A673 (cell line): ENCODE measurements at regions not wholly inside any gene's neighbourhood (a gene's known extent, or its start where the extent isn't known, plus 50 kb on each side); places are given as distances from the start of the nearest gene placed in this dataset.

Source experiments
- BruUV-seq: library from RNA; stranded (reverse); fragments of 400-500 nt; replicated peaks from 2 replicates; lab custom pipeline; 2021; lab: Mats Ljungman, UMichigan
- CTCF ChIA-PET: fragments of 300-600 bp; sonication (Branson Sonifier 250); formaldehyde crosslinking; loops from one replicate; lab custom pipeline; 2022; ENCODE audit warnings: antibody characterized with exemption; lab: Charles Lee
- POLR2A ChIA-PET: fragments of 300-600 bp; sonication (Branson Sonifier 250); formaldehyde crosslinking; loops from one replicate; lab custom pipeline; 2022; ENCODE audit warnings: antibody characterized with exemption; ENCODE audit not compliant: low non-redundant PET; lab: Charles Lee
- DNase-seq: peaks from one replicate; pipeline ENCODE4 v3.0.0-alpha.2; 2015; ENCODE audit warnings: low spot score
- H3K27ac ChIP-seq: fragments of 200-600 bp; sonication (generic); 2 replicates; pipeline ENCODE4 v1.5.1; 2016; ENCODE audit warnings: mixed run types, low read depth, mild to moderate bottlenecking, mixed read lengths, antibody characterized with exemption, low read length; ENCODE audit not compliant: poor library complexity, severe bottlenecking
- H3K27me3 ChIP-seq: fragments of 200-600 bp; sonication (generic); replicated peaks from 2 replicates; pipeline ENCODE4 v1.6.1; 2017; ENCODE audit warnings: mixed run types, low read depth, mild to moderate bottlenecking, mixed read lengths, antibody characterized with exemption, low read length; ENCODE audit not compliant: insufficient read depth, poor library complexity
- H3K36me3 ChIP-seq: fragments of 200-600 bp; sonication (generic); 2 replicates; pipeline ENCODE4 v1.6.1; 2016; ENCODE audit warnings: mixed run types, mild to moderate bottlenecking, mixed read lengths, antibody characterized with exemption, low read length; ENCODE audit not compliant: insufficient read depth, poor library complexity, severe bottlenecking
- H3K4me1 ChIP-seq: fragments of 200-600 bp; sonication (generic); 2 replicates; pipeline ENCODE4 v1.6.1; 2017; ENCODE audit warnings: mixed run types, mild to moderate bottlenecking, mixed read lengths, antibody characterized with exemption, low read length; ENCODE audit not compliant: insufficient read depth, poor library complexity, severe bottlenecking
- H3K4me3 ChIP-seq: fragments of 200-600 bp; sonication (generic); 2 replicates; pipeline ENCODE4 v1.5.1; 2016; ENCODE audit warnings: low read depth, mixed run types, mild to moderate bottlenecking, mixed read lengths, low read length; ENCODE audit not compliant: poor library complexity, severe bottlenecking
- H3K9me3 ChIP-seq: fragments of 200-600 bp; sonication (generic); 2 replicates; pipeline ENCODE4 v1.6.1; 2016; ENCODE audit warnings: mixed run types, low read depth, mild to moderate bottlenecking, mixed read lengths, antibody characterized with exemption, low read length; ENCODE audit not compliant: poor library complexity, severe bottlenecking
- CTCF ChIP-seq: fragments of 300-800, 200-600 bp; sonication (generic); conservative IDR thresholded peaks from 2 replicates; pipeline ENCODE4 v1.5.1; 2017; ENCODE audit warnings: low read depth, mild to moderate bottlenecking, antibody characterized with exemption, low read length, moderate library complexity, mixed read lengths
- EZH2 ChIP-seq: fragments of 200-600 bp; sonication (generic); IDR thresholded peaks from 2 replicates; pipeline ENCODE4 v1.6.1; 2017; ENCODE audit warnings: borderline replicate concordance, low read depth, mild to moderate bottlenecking, mixed read lengths, antibody characterized with exemption, low read length; ENCODE audit not compliant: poor library complexity, severe bottlenecking
- intact Hi-C: fragments of 100-400 bp; cut with micrococcal nuclease; formaldehyde crosslinking; loops from one replicate; pipeline ENCODE4 v1.10.0; 2022; ENCODE audit not compliant: unreplicated experiment

GRCh38 chr13:71237332-71237731, 629.7 kb downstream of the DACH1 start:
- ChIA-PET CTCF (no interaction called here), POLR2A (no interaction called here)
- intact Hi-C loops: no loop called here
- no peaks in the 10 kb centered on the region for H3K36me3 ChIP-seq
- no peak for TF ChIP-seq CTCF
- no peak for TF ChIP-seq EZH2
- H3K4me1 ChIP-seq: peaks cover 4% of the 10 kb centered on the region
- H3K4me3 ChIP-seq: no peak overlapping the region
- DNase-seq: no peak
- H3K27me3 ChIP-seq: no peaks in the 10 kb centered on the region
- H3K27ac ChIP-seq: no peak overlapping the region
- BruUV-seq: no TSS peak
- no peaks in the 10 kb centered on the region for H3K9me3 ChIP-seq

GRCh38 chr13:71219698-71220415, 647.1 kb downstream of the DACH1 start:
- Histone ChIP-seq H3K9me3 (no peaks in the 10 kb centered on the region), H3K4me3 (no peak overlapping the region), H3K27me3 (peaks cover 9% of the 10 kb centered on the region), H3K4me1 (no peaks in the 10 kb centered on the region), H3K27ac (no peak overlapping the region), H3K36me3 (no peaks in the 10 kb centered on the region)
- ChIA-PET POLR2A (no interaction called here), CTCF (interaction anchor here (0.6 kb wide), 1 partner anchor 1424 kb away, joined by 6 read pairs; no protein-coding TSS in a partner anchor)
- no TSS peak for BruUV-seq
- TF ChIP-seq EZH2: no peak
- TF ChIP-seq CTCF: no peak
- intact Hi-C loops: no loop called here
- no peak for DNase-seq

- Histone ChIP-seq H3K27ac (no peak overlapping the region), H3K9me3 (no peaks in the 10 kb centered on the region), H3K27me3 (peaks cover 9% of the 10 kb centered on the region), H3K36me3 (no peaks in the 10 kb centered on the region), H3K4me3 (no peak overlapping the region), H3K4me1 (no peaks in the 10 kb centered on the region)
- no TSS peak for BruUV-seq
- ChIA-PET CTCF (no interaction called here), POLR2A (no interaction called here)
- intact Hi-C loops: no loop called here
- TF ChIP-seq CTCF (no peak; the same call in 1 of the 2 replicates), EZH2 (no peak)
- DNase-seq: peak; percentile 3
These were observed 648.0 kb downstream of the DACH1 start for GRCh38 chr13:71218960-71219359.
